ENCODE measurements at regions not wholly inside any gene's neighbourhood (a gene's known extent, or its start where the extent isn't known, plus 50 kb on each side); places are given as distances from the start of the nearest gene placed in this dataset.

DNA sequence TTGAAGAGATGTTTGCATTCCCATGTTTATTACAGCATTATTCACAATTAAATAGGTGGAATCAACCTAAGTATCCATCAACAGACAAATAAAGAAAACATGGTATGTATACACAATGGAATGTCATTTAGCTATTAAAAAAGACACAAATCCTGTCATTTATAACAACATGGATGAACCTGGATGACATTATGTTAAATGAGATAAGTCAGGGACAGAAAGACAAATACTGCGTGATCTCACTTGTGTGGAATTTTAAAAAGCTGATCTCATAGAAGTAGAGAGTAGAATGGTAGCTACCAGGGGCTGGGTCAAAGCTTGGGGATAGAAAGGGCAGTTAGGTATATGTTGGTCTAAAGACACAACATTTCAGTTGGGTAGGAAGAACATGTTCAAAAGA is 376.3 kb downstream of the EPHA4 start:
- no peaks in the 10 kb centered on the region for H4K20me1 ChIP-seq (ENCODE audit: insufficient read depth)
- H3K27me3 ChIP-seq (ENCODE audit: insufficient read depth, low read depth, low read length): no peaks in the 10 kb centered on the region
- H3K4me3 ChIP-seq (ENCODE audit: low read length): no peak overlapping the region
- H3K9me3 ChIP-seq (ENCODE audit: low read length): no peaks in the 10 kb centered on the region
- no peaks in the 10 kb centered on the region for H3F3A ChIP-seq (ENCODE audit: insufficient read depth, low read length, poor library complexity, severe bottlenecking)
- H2AFZ ChIP-seq (ENCODE audit: low read depth, low read length): no peak overlapping the region
- no peaks in the 10 kb centered on the region for H3K9me2 ChIP-seq (ENCODE audit: insufficient read depth, low read length)
- no peak overlapping the region for H3K27ac ChIP-seq (ENCODE audit: low read length)
- H3K36me3 ChIP-seq (ENCODE audit: insufficient read depth, low read length): no peaks in the 10 kb centered on the region
- TF ChIP-seq TAF1 (IDR thresholded peaks at IDR 0.05; ENCODE audit: low read depth) (no peak), POLR2AphosphoS5 (IDR thresholded peaks at IDR 0.05) (no peak), RAD21 (conservative IDR thresholded peaks at IDR 0.05) (no peak), EP300 (conservative IDR thresholded peaks at IDR 0.05; ENCODE audit: poor library complexity, severe bottlenecking) (no peak), SMC3 (conservative IDR thresholded peaks at IDR 0.05; ENCODE audit: poor library complexity) (no peak), MXI1 (conservative IDR thresholded peaks at IDR 0.05; ENCODE audit: poor library complexity, severe bottlenecking) (no peak), EZH2 (IDR thresholded peaks at IDR 0.05; ENCODE audit: borderline replicate concordance, insufficient read depth, low read length, poor library complexity, severe bottlenecking) (no peak)
- TF ChIP-seq, protein P1, sequence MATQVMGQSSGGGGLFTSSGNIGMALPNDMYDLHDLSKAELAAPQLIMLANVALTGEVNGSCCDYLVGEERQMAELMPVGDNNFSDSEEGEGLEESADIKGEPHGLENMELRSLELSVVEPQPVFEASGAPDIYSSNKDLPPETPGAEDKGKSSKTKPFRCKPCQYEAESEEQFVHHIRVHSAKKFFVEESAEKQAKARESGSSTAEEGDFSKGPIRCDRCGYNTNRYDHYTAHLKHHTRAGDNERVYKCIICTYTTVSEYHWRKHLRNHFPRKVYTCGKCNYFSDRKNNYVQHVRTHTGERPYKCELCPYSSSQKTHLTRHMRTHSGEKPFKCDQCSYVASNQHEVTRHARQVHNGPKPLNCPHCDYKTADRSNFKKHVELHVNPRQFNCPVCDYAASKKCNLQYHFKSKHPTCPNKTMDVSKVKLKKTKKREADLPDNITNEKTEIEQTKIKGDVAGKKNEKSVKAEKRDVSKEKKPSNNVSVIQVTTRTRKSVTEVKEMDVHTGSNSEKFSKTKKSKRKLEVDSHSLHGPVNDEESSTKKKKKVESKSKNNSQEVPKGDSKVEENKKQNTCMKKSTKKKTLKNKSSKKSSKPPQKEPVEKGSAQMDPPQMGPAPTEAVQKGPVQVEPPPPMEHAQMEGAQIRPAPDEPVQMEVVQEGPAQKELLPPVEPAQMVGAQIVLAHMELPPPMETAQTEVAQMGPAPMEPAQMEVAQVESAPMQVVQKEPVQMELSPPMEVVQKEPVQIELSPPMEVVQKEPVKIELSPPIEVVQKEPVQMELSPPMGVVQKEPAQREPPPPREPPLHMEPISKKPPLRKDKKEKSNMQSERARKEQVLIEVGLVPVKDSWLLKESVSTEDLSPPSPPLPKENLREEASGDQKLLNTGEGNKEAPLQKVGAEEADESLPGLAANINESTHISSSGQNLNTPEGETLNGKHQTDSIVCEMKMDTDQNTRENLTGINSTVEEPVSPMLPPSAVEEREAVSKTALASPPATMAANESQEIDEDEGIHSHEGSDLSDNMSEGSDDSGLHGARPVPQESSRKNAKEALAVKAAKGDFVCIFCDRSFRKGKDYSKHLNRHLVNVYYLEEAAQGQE (IDR thresholded peaks at IDR 0.05; ENCODE audit: borderline replicate concordance): no peak
- TF ChIP-seq, protein P2, sequence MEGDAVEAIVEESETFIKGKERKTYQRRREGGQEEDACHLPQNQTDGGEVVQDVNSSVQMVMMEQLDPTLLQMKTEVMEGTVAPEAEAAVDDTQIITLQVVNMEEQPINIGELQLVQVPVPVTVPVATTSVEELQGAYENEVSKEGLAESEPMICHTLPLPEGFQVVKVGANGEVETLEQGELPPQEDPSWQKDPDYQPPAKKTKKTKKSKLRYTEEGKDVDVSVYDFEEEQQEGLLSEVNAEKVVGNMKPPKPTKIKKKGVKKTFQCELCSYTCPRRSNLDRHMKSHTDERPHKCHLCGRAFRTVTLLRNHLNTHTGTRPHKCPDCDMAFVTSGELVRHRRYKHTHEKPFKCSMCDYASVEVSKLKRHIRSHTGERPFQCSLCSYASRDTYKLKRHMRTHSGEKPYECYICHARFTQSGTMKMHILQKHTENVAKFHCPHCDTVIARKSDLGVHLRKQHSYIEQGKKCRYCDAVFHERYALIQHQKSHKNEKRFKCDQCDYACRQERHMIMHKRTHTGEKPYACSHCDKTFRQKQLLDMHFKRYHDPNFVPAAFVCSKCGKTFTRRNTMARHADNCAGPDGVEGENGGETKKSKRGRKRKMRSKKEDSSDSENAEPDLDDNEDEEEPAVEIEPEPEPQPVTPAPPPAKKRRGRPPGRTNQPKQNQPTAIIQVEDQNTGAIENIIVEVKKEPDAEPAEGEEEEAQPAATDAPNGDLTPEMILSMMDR (IDR thresholded peaks at IDR 0.05; ENCODE audit: poor library complexity, severe bottlenecking): no peak
- H3K9ac ChIP-seq (ENCODE audit: low read length): no peak overlapping the region
- no peak overlapping the region for H3K4me2 ChIP-seq (ENCODE audit: low read length)
- no peaks in the 10 kb centered on the region for H3K79me2 ChIP-seq (replicated peaks; ENCODE audit: insufficient read depth, low read length)

DNA sequence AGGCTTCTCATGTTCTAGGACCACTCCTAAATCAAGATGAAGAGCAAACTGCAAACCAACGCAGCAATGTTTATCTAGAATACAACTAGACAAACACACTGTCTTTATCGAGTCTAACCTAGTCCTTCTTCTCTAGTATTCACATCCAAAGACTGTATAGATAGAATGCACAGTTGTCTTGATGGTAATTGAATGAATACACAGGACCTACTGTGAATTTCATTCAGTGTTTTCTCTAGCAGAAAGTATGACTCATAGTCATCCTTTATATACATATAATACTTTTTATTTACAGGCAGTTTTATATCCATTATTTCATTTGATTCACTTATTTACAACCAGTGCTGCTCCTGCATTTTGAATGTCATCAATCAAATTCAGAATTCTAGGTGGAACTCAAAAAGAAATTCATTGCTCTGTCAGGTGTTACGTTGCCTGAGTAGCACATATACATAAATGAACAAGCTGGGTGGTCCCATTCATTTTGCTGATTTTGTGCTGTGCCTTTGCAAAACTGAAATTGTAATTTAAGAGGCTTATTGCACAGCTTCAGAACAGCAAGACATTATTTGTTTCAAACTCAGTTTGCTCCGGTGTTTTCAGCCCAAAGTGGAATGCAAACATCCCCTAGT is 374.8 kb downstream of the EPHA4 start:
- Histone ChIP-seq H3K4me2 (ENCODE audit: low read length) (no peak overlapping the region), H3K9me3 (ENCODE audit: low read length) (no peaks in the 10 kb centered on the region), H3K9me2 (ENCODE audit: insufficient read depth, low read length) (no peaks in the 10 kb centered on the region), H3K27me3 (ENCODE audit: insufficient read depth, low read depth, low read length) (no peaks in the 10 kb centered on the region), H3K4me3 (ENCODE audit: low read length) (no peak overlapping the region), H3K9ac (ENCODE audit: low read length) (no peak overlapping the region), H3F3A (ENCODE audit: insufficient read depth, low read length, poor library complexity, severe bottlenecking) (no peaks in the 10 kb centered on the region), H3K27ac (ENCODE audit: low read length) (no peak overlapping the region), H3K36me3 (ENCODE audit: insufficient read depth, low read length) (no peaks in the 10 kb centered on the region), H3K79me2 (replicated peaks; ENCODE audit: insufficient read depth, low read length) (no peaks in the 10 kb centered on the region), H2AFZ (ENCODE audit: low read depth, low read length) (no peak overlapping the region), H4K20me1 (ENCODE audit: insufficient read depth) (no peaks in the 10 kb centered on the region)
- TF ChIP-seq, protein P2 (IDR thresholded peaks at IDR 0.05; ENCODE audit: poor library complexity, severe bottlenecking): no peak
- TF ChIP-seq, protein P1 (IDR thresholded peaks at IDR 0.05; ENCODE audit: borderline replicate concordance): no peak
- TF ChIP-seq EZH2 (IDR thresholded peaks at IDR 0.05; ENCODE audit: borderline replicate concordance, insufficient read depth, low read length, poor library complexity, severe bottlenecking): no peak
- TF ChIP-seq RAD21 (conservative IDR thresholded peaks at IDR 0.05): no peak
- no peak for TF ChIP-seq EP300 (conservative IDR thresholded peaks at IDR 0.05; ENCODE audit: poor library complexity, severe bottlenecking)
- no peak for TF ChIP-seq TAF1 (IDR thresholded peaks at IDR 0.05; ENCODE audit: low read depth)
- no peak for TF ChIP-seq SMC3 (conservative IDR thresholded peaks at IDR 0.05; ENCODE audit: poor library complexity)
- no peak for TF ChIP-seq MXI1 (conservative IDR thresholded peaks at IDR 0.05; ENCODE audit: poor library complexity, severe bottlenecking)
- TF ChIP-seq POLR2AphosphoS5 (IDR thresholded peaks at IDR 0.05): no peak
